Smooth muscle cell (in vitro differentiated cells): ENCODE measurements at regions not wholly inside any gene's neighbourhood (a gene's known extent, or its start where the extent isn't known, plus 50 kb on each side); places are given as distances from the start of the nearest gene placed in this dataset.
"Not testable (repeated sequence)": the region's sequence is repeated elsewhere in the genome, so short reads cannot be mapped to it uniquely, and the experiment has no call there.

Experiments used
- DNase-seq: peaks from one replicate; lab custom pipeline; 2025; ENCODE audit not compliant: unreplicated experiment; lab: John Stamatoyannopoulos, UW
- H2AFZ ChIP-seq: fragments of 200-600 bp; sonication (generic); 2 replicates; pipeline ENCODE4 v1.6.0; 2016; ENCODE audit warnings: antibody characterized with exemption, low read depth, mild to moderate bottlenecking
- H3F3A ChIP-seq: fragments of 200-600 bp; sonication (generic); 2 replicates; pipeline ENCODE4 v1.6.0; 2017; ENCODE audit warnings: antibody characterized with exemption, low read depth
- H3K27ac ChIP-seq: fragments of 200-600 bp; sonication (generic); 2 replicates; pipeline ENCODE4 v1.5.1; 2016; ENCODE audit warnings: low read depth, mild to moderate bottlenecking
- H3K27me3 ChIP-seq: fragments of 200-600 bp; sonication (generic); 2 replicates; pipeline ENCODE4 v1.6.1; 2016; ENCODE audit warnings: low read depth, mild to moderate bottlenecking
- H3K36me3 ChIP-seq: fragments of 200-600 bp; sonication (generic); 2 replicates; pipeline ENCODE4 v1.5.1; 2016; ENCODE audit warnings: low read depth
- H3K4me1 ChIP-seq: fragments of 200-600 bp; sonication (generic); 2 replicates; pipeline ENCODE4 v1.5.1; 2016; ENCODE audit warnings: low read depth
- H3K4me2 ChIP-seq: fragments of 200-600 bp; sonication (generic); 2 replicates; pipeline ENCODE4 v1.6.0; 2016; ENCODE audit warnings: mild to moderate bottlenecking
- H3K4me3 ChIP-seq: fragments of 200-600 bp; sonication (generic); 2 replicates; pipeline ENCODE4 v1.5.1; 2016; ENCODE audit warnings: mild to moderate bottlenecking
- H3K79me2 ChIP-seq: fragments of 200-600 bp; sonication (generic); 2 replicates; pipeline ENCODE4 v1.6.0; 2016; ENCODE audit warnings: low read depth, mild to moderate bottlenecking
- H3K9ac ChIP-seq: fragments of 200-600 bp; sonication (generic); 2 replicates; pipeline ENCODE4 v1.6.0; 2016; ENCODE audit warnings: low read depth
- H3K9me3 ChIP-seq: fragments of 200-600 bp; sonication (generic); replicated peaks from 2 replicates; pipeline ENCODE4 v1.5.1; 2016; ENCODE audit warnings: low read depth
- H4K20me1 ChIP-seq: fragments of 200-600 bp; sonication (generic); 2 replicates; pipeline ENCODE4 v1.6.0; 2016; ENCODE audit warnings: low read depth
- CTCF ChIP-seq: fragments of 200-600 bp; sonication (generic); IDR thresholded peaks from 2 replicates; pipeline ENCODE4 v1.5.1; 2017; ENCODE audit warnings: borderline replicate concordance, mild to moderate bottlenecking, antibody characterized with exemption; ENCODE audit not compliant: insufficient read depth, poor library complexity, severe bottlenecking
- WGBS: methylation state at CpG from one replicate; pipeline ENCODE4 v1.1.7; 2016; ENCODE audit warnings: low lambda C conversion rate; 5-methylcytosine and 5-hydroxymethylcytosine counted together

- no peaks in the 10 kb centered on the region for H3K9me3 ChIP-seq
- WGBS, result 89% methylated on average over 3 of the region's 3 CpGs
- no peaks in the 10 kb centered on the region for H3K27me3 ChIP-seq
- H3K79me2 ChIP-seq, result no peaks in the 10 kb centered on the region
- H2AFZ ChIP-seq, result no peak overlapping the region
- H3K4me3 ChIP-seq, result no peak overlapping the region
- H3K36me3 ChIP-seq, result no peaks in the 10 kb centered on the region
- no peak for DNase-seq
- no peaks in the 10 kb centered on the region for H3K4me1 ChIP-seq
- no peaks in the 10 kb centered on the region for H3F3A ChIP-seq
- no peak overlapping the region for H3K4me2 ChIP-seq
- H3K27ac ChIP-seq, result no peak overlapping the region
- no peaks in the 10 kb centered on the region for H4K20me1 ChIP-seq
- no peak overlapping the region for H3K9ac ChIP-seq
- no peak for TF ChIP-seq CTCF
Measured at GRCh38 chr16:25566183-25566582, 125.6 kb upstream of the HS3ST4 start.

- 91% methylated on average over 4 of the region's 4 CpGs for WGBS
- Histone ChIP-seq H2AFZ (no peak overlapping the region), H3K27me3 (no peaks in the 10 kb centered on the region), H3F3A (no peaks in the 10 kb centered on the region), H3K9ac (no peak overlapping the region), H3K79me2 (no peaks in the 10 kb centered on the region), H3K27ac (no peak overlapping the region), H3K4me3 (no peak overlapping the region), H3K36me3 (no peaks in the 10 kb centered on the region), H3K9me3 (no peaks in the 10 kb centered on the region), H3K4me2 (no peak overlapping the region), H3K4me1 (no peaks in the 10 kb centered on the region), H4K20me1 (no peaks in the 10 kb centered on the region)
- no peak for TF ChIP-seq CTCF
- DNase-seq, result no peak
Measured at GRCh38 chr16:25563700-25564099, 128.1 kb upstream of the HS3ST4 start.

- H3K9ac ChIP-seq, H3K4me3 ChIP-seq, H2AFZ ChIP-seq, H3K9me3 ChIP-seq, DNase-seq, H3K4me2 ChIP-seq, H3K4me1 ChIP-seq, H3K36me3 ChIP-seq, H3K79me2 ChIP-seq, H3K27me3 ChIP-seq, H3K27ac ChIP-seq, H3F3A ChIP-seq, H4K20me1 ChIP-seq: not testable (repeated sequence)
- 98% methylated on average over 3 of the region's 3 CpGs for WGBS
Measured at GRCh38 chr16:25561723-25562122, 130.0 kb upstream of the HS3ST4 start.

- WGBS, result 96% methylated on average over 4 of the region's 4 CpGs
- not testable (repeated sequence) for H3K4me2 ChIP-seq, H3K9me3 ChIP-seq, H3K36me3 ChIP-seq, H3K4me1 ChIP-seq, H4K20me1 ChIP-seq, H3K27ac ChIP-seq, DNase-seq, H3K27me3 ChIP-seq, H3F3A ChIP-seq, H3K4me3 ChIP-seq, H2AFZ ChIP-seq, H3K9ac ChIP-seq, H3K79me2 ChIP-seq
Measured at GRCh38 chr16:25556968-25557312, 134.8 kb upstream of the HS3ST4 start.

GRCh38 chr16:25556289-25556967 is 135.3 kb upstream of the HS3ST4 start:
- not testable (repeated sequence) for H2AFZ ChIP-seq
- WGBS, result 73% methylated on average over 15 of the region's 15 CpGs

More at GRCh38 chr16:25556289-25556967, 135.3 kb upstream of the HS3ST4 start:
- not testable (repeated sequence) for H3K27me3 ChIP-seq, H3K4me2 ChIP-seq, H3K9ac ChIP-seq, DNase-seq, H3K36me3 ChIP-seq, H3K79me2 ChIP-seq, H3K4me3 ChIP-seq, H4K20me1 ChIP-seq, H3K27ac ChIP-seq, H3K4me1 ChIP-seq, H3K9me3 ChIP-seq, H3F3A ChIP-seq
